SH-SY5Y (cell line): ENCODE measurements at regions not wholly inside any gene's neighbourhood (a gene's known extent, or its start where the extent isn't known, plus 50 kb on each side); places are given as distances from the start of the nearest gene placed in this dataset.

Experiments used
- GATA2 ChIP-seq: IDR thresholded peaks from 2 replicates; pipeline ENCODE4 v1.6.1; 2011; ENCODE audit warnings: mild to moderate bottlenecking, low read depth, low read length
- GATA3 ChIP-seq: IDR thresholded peaks from 2 replicates; pipeline ENCODE4 v1.6.1; 2011; ENCODE audit warnings: low read depth, mild to moderate bottlenecking, low read length, moderate library complexity

DNA sequence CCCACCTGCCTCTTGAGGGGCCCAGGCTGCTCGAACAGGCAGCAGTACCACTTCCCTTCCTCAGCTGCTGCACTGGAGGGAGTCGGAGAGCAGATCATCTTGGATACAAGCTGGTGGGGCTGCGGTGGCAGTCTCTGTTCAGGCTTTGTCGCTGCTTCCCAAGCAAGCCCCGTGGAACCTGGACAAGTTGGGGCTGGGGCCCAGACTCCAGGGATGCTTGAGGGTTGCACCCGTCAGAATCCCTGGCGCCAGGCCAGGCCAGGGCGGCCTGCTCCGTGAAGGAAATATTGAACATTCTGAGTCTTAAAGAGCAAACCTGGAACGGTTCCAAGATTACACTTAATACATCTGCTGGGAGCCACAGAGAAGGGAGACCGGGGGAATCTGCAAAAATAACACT lies 310.1 kb upstream of the SORL1-AS1 start:
- TF ChIP-seq GATA2 (no peak), GATA3 (no peak)

DNA sequence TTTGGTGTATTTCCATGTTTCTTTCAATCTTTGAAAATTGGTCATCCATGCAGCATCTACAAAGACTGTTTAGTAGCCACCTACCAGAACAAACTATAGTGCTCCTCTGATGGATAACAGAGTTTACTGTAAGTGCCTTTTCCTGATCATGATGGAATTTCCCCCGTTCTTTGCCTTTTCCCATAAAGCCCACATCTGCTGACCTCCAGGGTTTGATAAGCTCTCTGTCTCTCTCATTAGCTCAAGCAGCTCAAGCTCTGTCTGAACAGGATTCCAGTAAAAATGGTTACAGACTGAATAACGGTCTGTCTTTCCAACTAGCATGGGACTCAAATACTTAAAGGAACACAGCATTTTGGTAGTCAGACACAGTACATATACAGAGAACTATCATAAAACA lies 308.4 kb upstream of the SORL1-AS1 start:
- no peak for TF ChIP-seq GATA3
- no peak for TF ChIP-seq GATA2

DNA sequence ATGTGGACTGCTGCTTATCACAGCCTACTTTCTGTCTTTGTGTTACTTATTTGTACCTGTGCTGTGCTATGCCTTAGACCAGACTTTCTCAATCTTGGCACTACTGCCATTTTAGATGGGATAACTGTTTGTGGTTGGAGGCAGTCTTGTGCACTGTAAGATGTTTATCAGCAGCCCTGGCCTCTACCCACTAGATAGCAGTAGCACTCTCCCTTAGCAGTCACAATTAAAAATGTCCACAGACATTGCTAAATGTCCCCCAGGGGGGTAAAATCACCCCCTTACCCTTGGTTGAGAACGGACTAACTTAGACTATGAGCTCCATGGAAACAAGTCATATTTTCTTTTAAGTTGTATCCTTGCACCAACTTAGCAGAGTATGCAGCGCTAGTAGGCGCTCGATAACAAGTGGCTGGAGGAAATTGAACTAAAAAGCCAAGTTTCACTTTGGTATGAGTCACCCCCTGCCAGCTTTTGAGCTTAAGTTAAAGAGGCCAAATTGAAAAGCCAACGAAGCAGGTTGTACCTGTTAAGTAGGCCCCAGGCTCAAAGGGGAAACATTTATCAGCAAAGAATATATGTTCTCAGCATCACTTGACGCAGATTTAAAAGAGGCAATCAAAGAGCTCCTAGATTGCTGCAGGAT lies 304.8 kb upstream of the SORL1-AS1 start:
- TF ChIP-seq GATA2 (peak; percentile 20; the same call in 1 of the 2 replicates), GATA3 (no peak)

DNA sequence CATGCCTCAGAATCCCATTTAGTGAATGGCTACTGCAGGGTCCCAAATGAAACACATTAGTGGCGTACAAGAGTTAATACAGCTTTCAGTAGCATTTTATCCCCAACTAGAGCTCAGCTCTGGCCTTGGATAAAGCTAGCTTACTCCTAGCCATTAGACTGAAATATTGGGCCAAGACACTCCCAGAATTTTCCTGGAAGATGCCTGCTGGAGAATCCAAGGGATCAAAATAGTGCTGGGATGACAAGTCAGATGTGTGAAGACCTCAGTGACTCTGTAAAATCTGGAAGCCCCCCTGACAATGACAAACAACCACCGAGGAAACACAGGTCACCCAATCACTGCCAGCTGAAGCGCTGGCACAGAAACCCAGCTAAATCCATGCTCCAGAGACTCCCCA lies 303.1 kb upstream of the SORL1-AS1 start:
- TF ChIP-seq GATA2 (no peak), GATA3 (no peak)

DNA sequence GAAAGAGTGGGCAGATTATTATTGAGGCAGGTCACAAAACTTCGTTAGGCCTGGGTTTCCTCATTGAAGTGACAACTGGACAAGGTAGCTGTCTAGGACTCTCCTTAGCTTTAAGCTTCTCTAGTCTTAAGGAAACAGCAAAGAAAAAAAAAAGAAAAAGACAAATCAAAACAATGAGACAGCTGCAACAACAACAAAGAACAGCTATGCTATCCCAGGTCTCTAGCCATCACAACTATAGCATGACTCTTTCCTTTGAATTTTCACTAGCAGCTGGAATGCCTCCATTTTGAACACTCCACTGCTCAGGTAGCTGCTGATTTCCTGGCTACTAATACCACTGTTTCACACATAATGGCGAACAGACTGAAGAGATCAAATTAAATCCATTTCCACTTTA lies 302.4 kb upstream of the SORL1-AS1 start:
- TF ChIP-seq GATA3, result no peak
- TF ChIP-seq GATA2, result no peak

DNA sequence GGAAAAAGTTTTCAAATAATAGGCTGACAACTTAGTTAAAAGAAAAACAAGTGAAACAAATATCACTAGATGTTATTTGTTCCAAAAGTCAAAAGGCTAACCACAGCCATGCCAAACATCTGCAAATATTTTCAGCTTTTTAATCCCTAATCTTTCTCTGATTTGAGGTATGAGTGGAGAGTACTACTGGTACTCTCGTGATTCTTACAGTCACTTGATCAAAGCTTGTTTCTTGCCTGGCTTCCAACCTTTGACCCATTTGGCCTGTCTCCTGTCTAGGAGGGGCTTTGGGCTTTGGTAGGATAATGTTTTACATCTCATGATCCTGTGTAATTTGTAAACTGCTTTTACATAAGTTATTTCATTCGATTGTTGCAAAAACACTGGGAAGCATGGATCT lies 301.8 kb upstream of the SORL1-AS1 start:
- TF ChIP-seq GATA3 (no peak), GATA2 (no peak)

DNA sequence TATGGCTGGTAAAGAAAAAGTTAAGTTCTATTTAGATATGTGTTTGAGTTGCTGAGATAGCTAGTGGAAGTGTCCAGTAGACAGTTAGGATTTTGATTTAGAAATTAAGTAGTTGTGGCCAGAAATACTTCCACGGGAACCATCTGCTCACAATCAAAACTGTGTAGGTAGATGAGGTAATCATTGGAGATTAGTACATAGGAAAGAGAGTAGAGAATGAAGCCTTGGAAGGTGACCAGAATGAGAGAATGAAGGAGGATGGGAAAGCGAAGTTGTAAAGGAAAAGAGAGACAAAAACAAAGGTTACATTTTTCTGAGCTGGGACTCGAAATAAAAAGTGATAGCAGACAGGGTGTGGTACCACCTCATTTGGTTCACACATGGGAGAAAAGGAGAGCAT lies 296.9 kb upstream of the SORL1-AS1 start:
- TF ChIP-seq GATA2 (no peak), GATA3 (no peak)

DNA sequence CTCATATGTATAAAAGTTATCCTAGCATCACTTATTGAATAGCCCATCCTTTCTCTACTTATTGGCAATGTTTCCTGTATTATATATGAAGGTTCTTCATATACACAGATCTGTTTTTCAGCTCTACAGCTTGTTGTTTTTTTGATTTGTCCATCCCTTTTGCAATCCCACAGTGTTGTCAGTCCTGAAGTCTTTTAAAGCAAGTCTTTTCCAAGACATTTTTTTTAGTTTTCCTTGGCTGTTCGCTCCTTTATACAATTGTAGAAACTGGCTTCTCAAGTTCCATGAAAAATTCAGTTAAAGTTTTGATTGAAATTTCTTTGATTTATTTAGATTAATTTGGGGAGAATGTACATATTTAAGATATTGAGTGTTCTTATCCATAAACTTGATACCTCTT lies 295.3 kb upstream of the SORL1-AS1 start:
- no peak for TF ChIP-seq GATA2
- TF ChIP-seq GATA3, result no peak

DNA sequence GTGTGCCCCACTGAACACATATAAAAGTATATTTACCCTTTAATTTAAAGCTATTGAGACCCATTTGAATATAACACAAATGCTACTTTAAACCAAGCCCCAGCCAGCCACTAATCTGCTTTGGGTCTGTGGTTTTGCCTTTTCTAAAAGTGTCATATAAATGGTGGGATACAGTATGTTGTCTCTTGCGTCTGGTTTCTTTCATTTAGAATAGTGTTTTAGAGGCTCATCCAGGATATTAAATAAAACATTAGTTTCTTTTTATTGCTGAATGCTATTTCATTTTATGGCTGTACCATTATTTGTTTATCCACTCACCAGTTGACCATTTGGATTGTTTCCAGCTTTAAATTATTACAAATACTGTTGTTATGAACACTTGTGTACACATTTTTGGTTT lies 290.5 kb upstream of the SORL1-AS1 start:
- no peak for TF ChIP-seq GATA3
- TF ChIP-seq GATA2, result no peak

DNA sequence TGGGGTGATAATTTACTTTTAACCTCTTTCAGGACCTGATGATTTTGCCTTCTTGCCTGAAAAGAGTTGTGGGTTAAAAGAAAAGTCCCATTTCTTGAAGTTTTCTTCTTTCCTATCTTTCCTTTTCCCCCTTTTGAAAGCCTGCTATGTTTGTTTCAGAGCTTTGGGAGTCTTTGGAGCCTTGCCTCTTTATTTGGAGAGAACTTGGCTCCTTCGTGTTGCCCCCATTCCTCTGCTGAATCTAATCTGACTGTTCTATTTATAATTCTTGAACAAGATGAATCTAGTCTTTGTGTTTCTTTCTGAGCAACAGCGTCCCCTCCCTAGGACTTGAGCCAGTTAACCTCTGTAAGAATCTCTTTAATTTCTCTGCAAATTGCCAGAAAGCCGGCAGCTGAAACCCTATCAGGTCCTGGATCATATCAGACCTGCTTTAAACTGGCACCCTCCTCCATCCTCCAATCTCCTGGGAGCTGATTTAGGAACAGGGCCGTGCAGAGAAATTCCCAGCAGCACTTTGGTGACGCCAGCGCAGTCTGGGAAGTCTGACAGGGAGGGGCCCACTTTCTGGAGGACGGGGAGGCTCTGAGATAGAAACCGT lies 289.1 kb upstream of the SORL1-AS1 start:
- TF ChIP-seq GATA2 (peak; percentile 71), GATA3 (no peak)

DNA sequence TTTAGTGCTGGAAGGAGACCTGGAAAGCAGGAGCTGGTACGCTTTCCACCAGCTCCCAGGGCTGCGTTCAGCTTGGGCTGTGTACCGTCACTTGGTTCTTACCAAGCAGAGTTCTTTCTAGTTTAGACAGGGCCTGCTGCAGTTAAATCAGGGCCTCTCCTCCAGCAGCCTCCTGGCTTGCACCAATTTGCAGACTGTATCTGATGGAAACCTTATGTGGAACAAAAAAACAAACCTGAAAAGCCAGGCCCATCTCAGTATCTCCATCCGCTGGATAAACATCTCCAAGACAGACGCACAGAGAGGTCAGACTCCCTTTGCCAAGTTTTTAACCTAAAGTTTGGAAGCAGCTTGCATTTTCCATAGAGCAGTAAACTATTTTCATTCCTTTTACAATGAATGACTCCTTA lies 288.6 kb upstream of the SORL1-AS1 start:
- TF ChIP-seq GATA2 (no peak; the same call in 1 of the 2 replicates), GATA3 (0 out of 2 replicates have a peak, but pooled peaks have one; percentile 33)

DNA sequence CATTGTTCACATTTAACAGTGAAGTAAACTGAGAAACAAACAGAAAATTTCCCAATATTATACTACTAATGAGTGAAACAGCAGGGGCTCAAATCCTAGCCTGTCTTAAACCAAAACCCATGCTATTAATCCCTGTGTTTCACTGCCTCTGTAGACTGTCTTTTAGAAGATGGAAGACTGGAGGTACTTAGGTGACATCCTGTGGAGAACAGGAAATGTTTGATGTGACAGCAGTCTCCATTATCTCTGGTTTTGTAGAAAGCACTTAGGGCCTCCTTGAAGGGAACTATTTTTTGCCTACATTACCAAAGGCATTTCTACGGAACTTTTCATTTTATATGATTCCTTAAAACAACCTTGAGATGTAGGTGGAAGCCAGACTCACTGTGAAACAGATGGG lies 288.1 kb upstream of the SORL1-AS1 start:
- TF ChIP-seq GATA3 (no peak), GATA2 (no peak)

DNA sequence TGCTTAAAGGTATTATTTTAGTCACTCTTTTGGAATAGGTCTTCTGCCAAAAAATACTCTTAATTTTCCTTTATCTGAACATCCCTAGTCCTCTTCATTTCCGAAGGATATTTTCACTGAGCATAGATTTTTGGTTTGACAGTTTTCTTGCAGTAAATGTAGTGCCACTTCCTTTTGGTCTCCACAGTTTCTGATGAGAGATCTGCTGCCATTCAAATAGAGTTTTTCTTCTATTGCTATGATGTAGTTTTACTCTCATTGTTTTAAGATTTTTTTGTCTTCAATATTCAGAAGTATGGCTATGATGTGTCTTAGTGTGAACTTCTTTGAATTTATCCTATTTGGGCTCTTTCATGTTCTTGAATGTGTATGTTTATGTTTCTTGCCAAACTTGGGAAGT lies 281.1 kb upstream of the SORL1-AS1 start:
- TF ChIP-seq GATA2 (no peak), GATA3 (no peak)

DNA sequence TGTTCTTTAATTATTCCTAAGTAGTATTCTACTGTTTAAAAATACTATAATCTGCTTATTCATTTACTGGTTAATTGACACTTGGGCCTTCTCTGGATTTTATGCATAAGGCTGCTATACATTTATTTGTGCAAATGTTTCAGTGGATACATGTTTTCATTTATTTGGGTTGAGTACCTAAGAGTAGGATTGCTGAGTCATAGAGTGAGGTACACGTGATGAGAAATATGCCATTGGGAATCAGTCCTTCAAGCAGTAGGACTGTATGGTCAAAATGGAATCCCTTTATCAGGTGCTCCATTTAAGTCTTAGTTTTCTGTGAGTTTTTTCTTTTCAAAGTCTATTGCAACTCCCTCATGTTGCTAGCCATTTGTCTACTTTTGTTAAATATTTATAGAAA lies 275.2 kb upstream of the SORL1-AS1 start:
- no peak for TF ChIP-seq GATA2
- TF ChIP-seq GATA3, result no peak

DNA sequence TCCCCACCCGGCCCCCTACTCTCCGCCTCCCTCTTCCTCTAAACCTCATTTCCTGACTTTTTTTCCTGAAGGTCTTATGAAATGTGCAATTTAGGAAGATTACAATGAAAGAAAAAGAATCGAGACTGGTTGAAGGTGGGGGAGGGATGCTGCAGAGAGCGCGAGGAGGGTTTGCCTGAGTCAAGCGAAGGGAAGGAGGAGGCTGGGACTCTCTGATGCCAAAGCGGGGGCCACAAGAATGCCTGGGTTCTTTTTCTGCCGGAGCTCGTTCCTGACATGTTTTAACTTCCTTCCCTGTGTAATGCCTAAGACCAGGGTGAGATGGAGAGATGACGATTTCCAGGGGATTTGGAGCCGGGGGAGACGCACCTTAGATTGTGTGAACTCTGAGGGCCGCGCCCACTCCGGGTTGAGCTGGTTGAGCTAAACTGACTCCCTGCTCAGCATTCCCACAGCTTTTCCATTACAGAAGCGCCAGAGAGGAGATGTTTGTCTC lies 270.5 kb upstream of the SORL1-AS1 start:
- no peak for TF ChIP-seq GATA3
- TF ChIP-seq GATA2, result no peak
